ENCODE measurements at regions not wholly inside any gene's neighbourhood (a gene's known extent, or its start where the extent isn't known, plus 50 kb on each side); places are given as distances from the start of the nearest gene placed in this dataset.

GRCh38 chr6:170227996-170228945, 62.6 kb downstream of the DLL1 start:
- Histone ChIP-seq H3K9me3 (ENCODE audit: control insufficient read depth, insufficient read depth, low read length) (no peaks in the 10 kb centered on the region), H3K79me2 (ENCODE audit: control insufficient read depth, low read length) (no peaks in the 10 kb centered on the region), H3K4me1 (ENCODE audit: control insufficient read depth, low read length) (no peaks in the 10 kb centered on the region), H3K4me3 (ENCODE audit: low read length) (no peak overlapping the region), H3K27me3 (ENCODE audit: control insufficient read depth, low read length) (no peaks in the 10 kb centered on the region), H3K9me2 (replicated peaks; ENCODE audit: control insufficient read depth, low read length) (no peaks in the 10 kb centered on the region), H3K4me2 (ENCODE audit: low read length) (no peak overlapping the region), H3K27ac (ENCODE audit: low read depth, low read length) (no peak overlapping the region), H4K20me1 (ENCODE audit: control insufficient read depth, insufficient read depth, low read depth, low read length) (no peaks in the 10 kb centered on the region), H3F3A (ENCODE audit: control insufficient read depth, insufficient read depth) (no peaks in the 10 kb centered on the region), H3K36me3 (ENCODE audit: control insufficient read depth, low read length) (no peaks in the 10 kb centered on the region)
- TF ChIP-seq EZH2phosphoT487 (IDR thresholded peaks at IDR 0.05; ENCODE audit: borderline replicate concordance, low read length) (no peak), CTCF (IDR thresholded peaks at IDR 0.05; ENCODE audit: low read depth, low read length, poor library complexity, severe bottlenecking) (no peak)

GRCh38 chr6:170227521-170227983, 63.3 kb downstream of the DLL1 start:
- Histone ChIP-seq H3K36me3 (ENCODE audit: control insufficient read depth, low read length) (no peaks in the 10 kb centered on the region), H3F3A (ENCODE audit: control insufficient read depth, insufficient read depth) (no peaks in the 10 kb centered on the region), H3K27me3 (ENCODE audit: control insufficient read depth, low read length) (no peaks in the 10 kb centered on the region), H3K4me1 (ENCODE audit: control insufficient read depth, low read length) (no peaks in the 10 kb centered on the region), H3K4me2 (ENCODE audit: low read length) (no peak overlapping the region), H3K27ac (ENCODE audit: low read depth, low read length) (no peak overlapping the region), H4K20me1 (ENCODE audit: control insufficient read depth, insufficient read depth, low read depth, low read length) (no peaks in the 10 kb centered on the region), H3K79me2 (ENCODE audit: control insufficient read depth, low read length) (no peaks in the 10 kb centered on the region), H3K4me3 (ENCODE audit: low read length) (no peak overlapping the region), H3K9me2 (replicated peaks; ENCODE audit: control insufficient read depth, low read length) (no peaks in the 10 kb centered on the region), H3K9me3 (ENCODE audit: control insufficient read depth, insufficient read depth, low read length) (no peaks in the 10 kb centered on the region)
- TF ChIP-seq EZH2phosphoT487 (IDR thresholded peaks at IDR 0.05; ENCODE audit: borderline replicate concordance, low read length) (no peak), CTCF (IDR thresholded peaks at IDR 0.05; ENCODE audit: low read depth, low read length, poor library complexity, severe bottlenecking) (no peak)

- Histone ChIP-seq H3F3A (ENCODE audit: control insufficient read depth, insufficient read depth) (no peaks in the 10 kb centered on the region), H3K4me1 (ENCODE audit: control insufficient read depth, low read length) (no peaks in the 10 kb centered on the region), H3K9me2 (replicated peaks; ENCODE audit: control insufficient read depth, low read length) (no peaks in the 10 kb centered on the region), H3K27ac (ENCODE audit: low read depth, low read length) (no peak overlapping the region), H3K27me3 (ENCODE audit: control insufficient read depth, low read length) (no peaks in the 10 kb centered on the region), H4K20me1 (ENCODE audit: control insufficient read depth, insufficient read depth, low read depth, low read length) (no peaks in the 10 kb centered on the region), H3K4me2 (ENCODE audit: low read length) (no peak overlapping the region), H3K9me3 (ENCODE audit: control insufficient read depth, insufficient read depth, low read length) (no peaks in the 10 kb centered on the region), H3K4me3 (ENCODE audit: low read length) (no peak overlapping the region), H3K36me3 (ENCODE audit: control insufficient read depth, low read length) (no peaks in the 10 kb centered on the region), H3K79me2 (ENCODE audit: control insufficient read depth, low read length) (no peaks in the 10 kb centered on the region)
- no peak for TF ChIP-seq EZH2phosphoT487 (IDR thresholded peaks at IDR 0.05; ENCODE audit: borderline replicate concordance, low read length)
Observed at GRCh38 chr6:170226647-170227046, 64.2 kb downstream of the DLL1 start.

GRCh38 chr6:170225852-170226417, 64.9 kb downstream of the DLL1 start:
- TF ChIP-seq EZH2phosphoT487 (IDR thresholded peaks at IDR 0.05; ENCODE audit: borderline replicate concordance, low read length) (no peak), CTCF (IDR thresholded peaks at IDR 0.05; ENCODE audit: low read depth, low read length, poor library complexity, severe bottlenecking) (no peak)
- no peaks in the 10 kb centered on the region for H3K4me1 ChIP-seq (ENCODE audit: control insufficient read depth, low read length)
- no peaks in the 10 kb centered on the region for H3K79me2 ChIP-seq (ENCODE audit: control insufficient read depth, low read length)
- H4K20me1 ChIP-seq (ENCODE audit: control insufficient read depth, insufficient read depth, low read depth, low read length), result no peaks in the 10 kb centered on the region
- H3K4me2 ChIP-seq (ENCODE audit: low read length), result no peak overlapping the region
- no peak overlapping the region for H3K4me3 ChIP-seq (ENCODE audit: low read length)
- no peaks in the 10 kb centered on the region for H3K27me3 ChIP-seq (ENCODE audit: control insufficient read depth, low read length)
- H3K36me3 ChIP-seq (ENCODE audit: control insufficient read depth, low read length), result no peaks in the 10 kb centered on the region
- no peaks in the 10 kb centered on the region for H3K9me3 ChIP-seq (ENCODE audit: control insufficient read depth, insufficient read depth, low read length)
- H3K27ac ChIP-seq (ENCODE audit: low read depth, low read length), result no peak overlapping the region
- H3F3A ChIP-seq (ENCODE audit: control insufficient read depth, insufficient read depth), result no peaks in the 10 kb centered on the region
- no peaks in the 10 kb centered on the region for H3K9me2 ChIP-seq (replicated peaks; ENCODE audit: control insufficient read depth, low read length)
